ENCODE measurements at regions not wholly inside any gene's neighbourhood (a gene's known extent, or its start where the extent isn't known, plus 50 kb on each side); places are given as distances from the start of the nearest gene placed in this dataset.

DNA sequence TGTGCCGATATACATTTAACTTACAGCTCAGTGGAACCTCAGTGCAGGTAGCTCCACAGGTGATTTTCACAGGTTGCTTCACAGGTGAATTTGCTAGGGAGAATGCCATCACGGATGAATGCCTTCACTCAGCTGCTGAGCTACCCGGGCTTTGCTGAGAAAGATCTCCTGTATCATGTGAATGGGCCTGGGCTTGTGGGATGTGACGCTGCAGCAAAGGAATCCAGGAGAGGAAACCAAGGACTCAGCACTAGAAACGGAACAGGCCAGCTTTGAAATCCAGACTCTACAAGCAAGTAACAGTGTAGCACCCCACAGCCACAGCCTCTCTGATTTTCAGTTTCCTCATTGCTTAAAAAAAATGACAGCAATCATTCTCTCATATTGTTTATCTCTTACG, 271.4 kb upstream of the MAF start:
- no peak for DNase-seq (ENCODE audit: low read depth in 2 of 3, low spot score in 1 of 3)

DNA sequence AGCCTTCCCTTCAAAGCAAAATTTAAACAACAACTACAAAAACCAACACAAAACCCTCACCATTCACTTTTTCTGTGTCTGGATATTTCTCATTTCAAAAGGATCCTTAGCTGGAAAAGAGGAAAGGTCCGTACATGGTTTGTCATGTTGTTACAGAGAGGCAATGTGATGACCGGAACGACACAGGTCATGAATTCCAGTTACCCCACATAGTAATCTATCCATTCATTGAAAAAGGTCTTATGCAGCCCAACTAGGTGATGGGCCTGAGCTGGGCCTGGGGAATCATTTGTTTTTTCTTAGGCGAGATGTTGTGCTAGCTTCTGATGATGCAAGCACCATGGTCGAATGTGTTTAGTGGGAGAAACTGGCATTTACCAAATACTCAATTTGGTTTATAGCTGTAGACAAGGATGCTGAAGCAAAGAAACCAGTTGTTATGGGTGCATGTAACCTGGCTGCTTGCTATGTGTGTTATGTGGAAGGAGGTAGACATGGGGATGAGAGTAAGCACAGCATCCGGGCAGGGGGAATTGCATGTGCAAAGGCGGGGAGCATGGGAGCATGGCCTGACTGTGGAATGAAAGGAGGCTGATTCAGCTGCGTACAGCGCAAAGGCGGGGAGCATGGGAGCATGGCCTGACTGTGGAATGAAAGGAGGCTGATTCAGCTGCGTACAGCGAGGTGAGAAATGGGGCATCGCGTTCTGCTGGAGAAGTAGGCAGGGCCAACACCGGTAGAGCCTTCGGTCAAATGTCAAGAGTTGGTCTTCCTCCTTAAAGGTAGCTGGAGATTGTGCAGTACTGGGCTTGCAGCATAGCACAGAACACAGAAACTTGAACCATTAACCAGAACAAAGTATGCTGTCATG, 269.7 kb upstream of the MAF start:
- no peak for DNase-seq (ENCODE audit: low read depth in 2 of 3, low spot score in 1 of 3)

DNA sequence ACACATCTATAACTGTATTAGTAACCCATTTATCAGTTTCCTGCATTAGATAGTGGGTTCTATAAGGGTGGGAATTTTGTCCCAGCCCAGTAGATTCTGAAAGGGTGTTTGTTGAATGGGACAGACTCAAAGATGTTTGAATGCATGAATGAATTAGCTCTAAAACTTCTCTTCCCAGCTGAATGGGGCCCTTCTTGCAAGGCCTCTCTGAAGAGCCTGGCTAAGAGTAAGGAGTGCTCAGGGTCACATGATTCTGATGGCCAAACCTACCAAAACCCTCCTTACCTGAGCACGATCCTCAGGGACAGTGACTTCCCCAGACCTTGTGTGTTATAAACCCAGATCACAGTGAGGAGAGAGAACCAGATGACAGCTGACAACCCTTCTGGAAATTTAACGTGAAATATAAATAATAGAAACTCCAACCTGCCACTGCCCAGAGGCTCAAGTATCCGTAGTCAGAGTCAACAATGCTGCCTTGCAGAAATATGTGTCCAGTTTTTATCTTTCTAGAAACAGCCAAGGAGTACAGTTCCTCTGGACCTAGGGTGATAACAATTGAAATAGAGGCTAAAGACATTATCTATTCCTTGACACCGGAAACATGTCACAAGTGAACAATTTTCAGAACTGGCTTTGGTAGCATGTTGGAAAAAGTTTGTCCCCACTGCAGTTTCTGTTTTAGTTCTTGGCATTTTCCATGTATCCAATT, 268.9 kb upstream of the MAF start:
- DNase-seq (ENCODE audit: low read depth in 2 of 3, low spot score in 1 of 3), result no peak

DNA sequence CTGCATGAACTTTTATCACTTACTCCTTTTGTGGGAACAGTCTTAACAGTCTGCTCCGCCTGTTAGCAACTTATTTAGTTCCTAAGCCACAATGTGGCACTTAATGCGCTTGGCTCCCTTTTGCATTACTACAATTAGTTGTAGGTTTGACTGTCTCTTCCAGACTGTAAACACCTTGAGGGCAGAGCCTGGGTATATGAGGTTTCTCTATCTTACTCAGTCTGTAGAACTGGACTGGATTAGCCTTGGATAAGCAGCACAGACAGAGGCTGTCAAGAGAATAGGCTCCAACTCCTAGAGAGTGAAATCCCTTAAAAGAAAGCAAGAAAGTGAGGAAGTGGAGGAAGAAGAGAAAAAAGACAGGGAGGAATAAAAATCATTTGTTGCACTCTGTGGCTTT, 268.3 kb upstream of the MAF start:
- DNase-seq (ENCODE audit: low read depth in 2 of 3, low spot score in 1 of 3), result no peak

DNA sequence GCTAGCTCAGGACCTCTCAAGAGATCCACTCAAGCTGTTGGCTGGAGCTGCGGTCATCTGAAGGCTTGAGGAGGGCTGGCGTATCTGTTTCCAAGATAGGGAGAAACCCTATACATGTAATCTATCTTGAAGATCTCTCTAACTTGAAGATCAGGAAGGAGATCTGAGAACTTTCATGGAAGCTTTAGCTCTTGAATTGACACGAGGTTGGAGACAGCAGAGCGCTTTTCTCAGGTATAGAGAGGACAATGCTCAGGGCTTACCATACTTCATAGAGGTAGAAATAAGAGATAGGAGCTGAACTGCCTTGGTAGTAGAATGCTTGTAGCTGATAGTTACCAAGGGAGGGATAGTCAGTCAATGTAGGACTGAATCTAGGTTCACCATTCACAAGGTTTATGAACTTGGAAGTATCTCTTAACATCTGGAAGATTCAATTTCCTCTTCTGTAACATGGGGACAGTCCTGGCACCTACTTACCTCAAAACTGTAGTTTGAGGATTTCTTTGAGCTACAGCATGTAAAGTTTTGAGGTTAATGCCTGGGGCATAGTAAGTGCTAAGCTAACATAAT, 267.0 kb upstream of the MAF start:
- DNase-seq (ENCODE audit: low read depth in 2 of 3, low spot score in 1 of 3), result no peak

DNA sequence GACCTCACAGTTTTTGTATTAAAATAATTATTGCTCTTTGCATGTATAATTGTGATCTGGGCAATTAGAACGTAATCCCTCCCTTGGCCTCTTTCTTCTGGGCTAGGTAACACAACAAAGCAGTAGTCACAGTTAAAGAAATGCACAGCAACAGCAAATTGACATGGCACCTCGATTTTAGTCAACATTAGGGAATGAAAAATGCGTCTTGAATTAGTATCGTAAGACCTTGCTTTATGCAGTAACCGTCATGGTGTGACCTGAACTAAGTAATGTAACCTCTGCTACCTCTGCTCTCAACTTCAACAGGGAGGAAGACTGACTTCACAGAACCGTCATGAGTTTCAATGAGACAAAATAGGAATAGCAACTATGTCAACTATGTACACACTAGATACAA, 265.4 kb upstream of the MAF start:
- DNase-seq (ENCODE audit: low read depth in 2 of 3, low spot score in 1 of 3), result no peak

DNA sequence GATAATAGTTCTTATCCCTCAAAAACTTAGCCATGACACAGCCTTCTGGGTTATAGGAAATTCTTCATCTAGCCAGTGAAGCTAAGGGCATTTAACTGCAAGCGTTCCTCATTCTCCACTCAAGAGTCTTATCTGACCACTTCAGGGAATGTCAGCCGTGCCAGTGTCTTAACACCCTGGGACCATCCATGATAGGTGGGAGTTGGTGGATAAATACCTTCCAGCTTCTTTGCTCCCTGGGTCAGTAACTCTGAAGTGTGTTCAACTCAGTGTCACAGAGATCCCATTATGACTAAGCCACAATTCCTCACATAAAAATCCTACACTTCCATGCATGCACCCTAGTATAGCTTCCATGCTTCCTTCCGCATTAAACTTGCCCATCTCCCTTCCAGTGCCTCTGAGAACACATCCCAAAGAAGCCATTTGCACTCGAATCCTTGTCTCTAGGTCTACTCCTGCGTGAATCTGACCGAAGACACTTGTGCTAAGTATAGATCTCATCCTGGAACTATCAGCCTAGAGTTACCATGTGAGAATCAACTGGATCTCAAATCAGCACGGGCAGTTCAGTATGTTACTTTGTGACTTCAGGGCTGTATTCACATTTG, 264.3 kb upstream of the MAF start:
- DNase-seq (ENCODE audit: low read depth in 2 of 3, low spot score in 1 of 3), result no peak

DNA sequence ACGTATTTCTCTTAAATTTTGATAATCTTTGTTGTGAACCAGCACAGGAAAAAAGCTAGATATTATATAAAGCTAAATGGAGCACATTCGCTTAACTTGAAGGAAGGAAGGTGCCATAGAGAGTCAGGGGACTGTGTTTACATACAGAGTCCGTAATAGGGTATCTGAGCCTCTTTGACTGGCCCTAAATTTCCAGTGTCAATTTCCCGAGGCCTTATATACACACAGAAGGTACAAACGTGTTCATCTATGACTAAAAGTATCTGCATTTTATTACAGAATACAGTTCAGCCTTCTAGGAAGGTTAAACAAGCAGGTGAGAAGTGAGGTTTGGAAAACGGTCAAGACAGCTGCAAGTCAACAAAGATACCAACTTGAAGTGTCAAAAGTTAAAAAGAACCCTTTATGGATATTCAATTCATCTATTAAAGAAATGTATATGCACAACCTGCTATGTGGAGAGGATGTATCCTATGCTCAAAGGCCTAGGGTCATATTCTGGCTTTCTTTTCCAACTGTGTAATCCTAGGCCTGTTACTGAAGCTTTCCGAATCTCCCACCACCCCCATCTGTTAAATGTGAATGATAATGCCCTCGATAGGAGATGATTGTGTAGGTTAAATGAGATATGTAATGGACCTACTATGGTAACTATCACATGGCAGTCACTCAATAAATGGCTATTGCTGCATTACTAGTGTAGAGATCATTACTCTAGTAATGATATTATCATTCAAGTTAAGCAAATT, 263.7 kb upstream of the MAF start:
- DNase-seq (ENCODE audit: low read depth in 2 of 3, low spot score in 1 of 3), result no peak

DNA sequence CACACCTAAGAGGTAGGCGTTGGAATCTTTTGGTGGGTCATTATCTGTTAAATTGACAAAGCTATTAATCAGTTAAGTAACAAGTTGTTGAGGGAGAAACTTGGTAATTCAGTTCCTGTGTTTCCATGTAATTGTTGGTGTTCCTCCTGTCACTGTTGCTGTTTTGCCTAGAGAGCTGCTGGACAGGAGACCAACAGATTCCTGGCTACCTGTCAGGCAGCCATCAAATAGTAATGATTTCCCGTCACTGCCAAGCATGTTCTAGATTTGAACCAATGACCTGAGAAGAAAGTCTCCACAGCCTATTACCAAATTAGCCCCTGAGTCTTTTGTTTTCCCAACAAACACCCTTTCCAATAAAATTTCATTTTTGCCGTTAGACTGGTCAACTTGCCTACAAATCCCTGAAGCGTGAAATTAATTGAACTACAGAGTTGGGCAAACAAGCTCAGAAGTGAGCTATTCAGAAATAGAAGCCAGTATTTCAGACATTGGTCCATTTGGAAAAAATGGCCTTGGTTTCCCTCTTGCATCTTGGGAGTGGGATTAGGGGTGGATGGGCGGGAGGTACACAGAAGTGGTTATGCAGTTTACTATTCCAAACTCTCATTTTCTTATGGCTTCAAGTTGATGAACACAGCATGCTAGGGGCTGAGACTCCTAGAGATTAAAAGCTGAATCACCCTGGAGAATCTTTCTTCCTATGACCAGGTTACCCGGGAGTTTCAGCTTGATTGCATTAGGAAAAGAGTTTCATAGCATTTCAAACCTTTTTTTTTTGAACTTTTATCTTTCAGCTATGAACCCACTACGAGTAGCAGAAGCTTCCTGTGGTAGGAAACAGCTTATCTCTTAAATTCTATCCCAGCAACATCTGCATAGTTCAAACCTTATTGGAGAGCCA, 262.8 kb upstream of the MAF start:
- no peak for DNase-seq (ENCODE audit: low read depth in 2 of 3, low spot score in 1 of 3)

DNA sequence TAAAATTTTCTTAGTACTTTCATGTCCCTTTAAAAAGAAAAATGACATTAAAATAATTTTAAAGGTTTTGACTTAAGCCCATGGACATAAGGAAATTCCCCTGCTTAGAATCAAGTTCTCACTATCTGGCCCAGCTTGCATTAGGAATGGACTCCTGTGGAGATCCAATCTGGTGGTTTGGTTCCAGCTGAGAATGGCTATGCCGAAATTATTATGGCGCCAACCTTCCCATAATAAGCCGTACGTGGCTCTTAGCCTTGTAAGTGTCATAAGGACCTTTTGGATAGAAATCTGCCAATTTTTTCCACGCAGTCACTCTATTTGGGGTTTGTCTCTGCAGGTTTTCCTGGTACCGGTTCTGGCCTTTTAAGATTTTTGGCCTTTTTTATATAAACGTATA, 262.1 kb upstream of the MAF start:
- DNase-seq (ENCODE audit: low read depth in 2 of 3, low spot score in 1 of 3), result no peak

DNA sequence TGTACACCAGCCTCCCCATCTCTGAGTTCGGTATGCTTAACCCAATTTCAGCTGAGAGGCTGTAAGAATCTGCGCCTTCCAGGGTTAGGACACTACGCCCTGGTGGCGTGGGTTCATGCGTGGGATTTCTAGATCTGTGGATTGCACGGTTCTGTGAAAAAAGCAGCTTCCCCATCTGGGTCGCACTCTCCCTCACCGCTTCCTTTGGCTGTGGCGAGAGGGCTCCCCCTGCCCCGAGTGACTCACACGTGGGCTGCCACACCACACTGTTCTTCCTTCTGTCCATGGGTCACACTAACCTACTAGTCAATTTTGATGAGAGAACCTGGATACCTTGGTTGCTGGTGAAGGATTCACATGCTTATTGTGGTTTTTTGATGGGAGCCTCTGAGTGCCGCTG, 256.0 kb upstream of the MAF start:
- DNase-seq (ENCODE audit: low read depth in 2 of 3, low spot score in 1 of 3), result no peak

DNA sequence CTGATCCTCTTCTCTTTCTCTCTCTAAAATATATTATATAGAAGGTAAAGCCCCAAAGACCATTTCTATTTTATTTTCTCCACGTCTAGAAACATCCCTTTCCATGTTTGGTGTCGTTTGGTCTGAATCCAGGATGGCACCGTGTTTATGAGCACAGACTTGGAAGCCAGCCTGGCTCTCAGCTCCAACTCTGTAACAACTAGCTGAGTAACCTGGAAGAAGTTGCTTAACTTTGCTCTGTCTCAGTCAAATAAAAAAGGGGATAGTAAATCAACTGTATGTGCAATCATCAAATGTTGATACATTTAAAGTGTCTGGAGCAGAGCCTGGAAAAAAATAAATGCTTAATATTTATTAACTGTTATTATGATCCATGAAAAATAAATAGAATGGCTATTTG, 249.8 kb upstream of the MAF start:
- DNase-seq (ENCODE audit: low read depth in 2 of 3, low spot score in 1 of 3), result no peak

DNA sequence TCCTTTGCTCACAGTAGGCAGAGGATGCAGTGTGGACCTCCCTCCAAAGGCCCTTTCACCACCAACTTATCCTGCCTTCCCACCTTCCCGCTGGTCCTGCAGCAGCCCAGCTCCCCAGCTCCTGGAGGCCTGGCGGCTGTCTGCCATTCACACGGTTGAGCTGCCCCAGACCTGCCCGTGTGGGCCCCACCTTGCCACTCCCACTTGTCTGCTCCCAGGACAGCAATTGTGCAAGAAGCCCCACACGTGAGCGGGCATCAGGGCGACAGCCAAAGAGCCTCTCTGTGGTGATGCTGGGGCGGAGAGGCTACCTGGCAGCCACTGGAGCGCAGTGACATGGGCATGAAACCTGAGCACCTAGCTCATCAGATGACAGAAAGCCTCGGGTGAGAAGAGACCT, 248.6 kb upstream of the MAF start:
- DNase-seq (ENCODE audit: low read depth in 2 of 3, low spot score in 1 of 3), result no peak

DNA sequence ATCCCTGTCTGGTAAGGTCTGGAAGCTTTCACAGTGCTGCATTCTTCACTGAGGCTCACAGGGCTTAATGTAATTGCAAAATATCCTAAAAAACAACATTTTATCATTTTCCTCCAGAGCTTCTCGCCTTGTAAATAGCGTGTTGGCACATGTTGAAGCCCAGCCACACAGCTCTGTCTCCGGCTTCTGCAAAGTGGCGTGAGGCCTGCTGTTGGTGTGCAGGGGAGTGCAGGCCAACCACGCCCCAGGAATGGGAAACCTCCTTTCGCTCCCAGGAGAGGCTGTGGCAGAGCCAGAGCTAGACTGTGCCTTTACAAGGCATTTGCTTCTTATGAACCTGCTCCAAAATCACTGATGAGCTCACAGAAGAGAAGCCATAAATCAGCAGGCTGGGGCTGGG, 248.2 kb upstream of the MAF start:
- no peak for DNase-seq (ENCODE audit: low read depth in 2 of 3, low spot score in 1 of 3)

DNA sequence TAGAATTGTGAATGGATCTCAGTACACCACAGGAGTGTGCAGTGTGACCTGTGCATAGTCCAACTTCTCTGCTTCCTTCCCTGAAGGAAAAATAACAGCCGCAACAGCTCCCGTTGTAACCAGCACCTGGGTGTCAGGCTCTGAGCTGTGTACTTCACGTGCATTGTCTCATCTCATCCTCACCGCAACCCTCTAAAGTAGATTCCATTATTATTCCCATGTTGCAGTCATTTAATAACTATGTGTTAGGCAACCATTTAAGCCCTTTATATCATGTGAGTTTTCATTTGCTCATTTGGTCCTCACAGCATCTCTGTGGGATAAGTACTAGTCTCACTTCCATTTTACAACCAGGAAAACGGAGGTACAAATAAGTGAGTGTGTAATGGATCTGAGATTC, 247.0 kb upstream of the MAF start:
- no peak for DNase-seq (ENCODE audit: low read depth in 2 of 3, low spot score in 1 of 3)

DNA sequence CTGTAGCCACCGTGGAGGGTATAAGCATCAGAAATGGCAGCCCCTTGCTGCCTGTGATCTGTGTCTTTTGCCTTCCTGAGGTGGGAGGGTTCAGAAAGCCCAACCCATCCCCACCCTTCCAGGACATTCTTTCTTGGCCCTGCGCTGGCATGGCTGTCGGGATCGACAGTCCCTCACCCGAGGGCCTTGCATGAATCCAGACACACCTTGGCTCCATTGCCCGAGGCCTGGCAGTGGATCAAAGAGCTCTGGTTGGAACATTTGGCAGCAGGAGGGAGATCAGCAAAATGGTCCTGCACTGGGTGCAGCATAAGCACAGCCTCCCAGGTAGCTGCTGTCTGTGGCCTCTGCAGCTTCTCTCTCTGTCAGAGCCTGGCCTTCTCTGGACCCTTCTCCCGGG, 246.6 kb upstream of the MAF start:
- no peak for DNase-seq (ENCODE audit: low read depth in 2 of 3, low spot score in 1 of 3)

DNA sequence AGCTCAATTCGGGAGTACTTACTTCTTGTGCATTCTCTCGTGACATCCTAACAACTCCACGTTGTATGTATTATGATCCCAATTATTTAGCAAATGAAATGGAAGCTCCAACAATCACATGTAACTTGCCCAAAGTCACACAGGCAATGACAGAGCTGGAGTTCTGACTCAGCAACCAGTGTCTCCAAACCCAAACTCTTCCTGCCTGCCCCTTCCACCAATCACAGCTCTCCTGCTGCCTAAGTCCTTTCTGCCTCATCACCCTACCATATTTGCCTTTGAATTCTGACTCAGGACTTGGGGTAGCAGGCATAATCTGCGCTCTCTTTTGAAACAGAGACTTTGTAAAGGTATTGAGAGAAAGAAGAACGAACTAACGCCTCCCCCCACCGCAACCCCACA, 245.2 kb upstream of the MAF start:
- DNase-seq (ENCODE audit: low read depth in 2 of 3, low spot score in 1 of 3), result no peak

DNA sequence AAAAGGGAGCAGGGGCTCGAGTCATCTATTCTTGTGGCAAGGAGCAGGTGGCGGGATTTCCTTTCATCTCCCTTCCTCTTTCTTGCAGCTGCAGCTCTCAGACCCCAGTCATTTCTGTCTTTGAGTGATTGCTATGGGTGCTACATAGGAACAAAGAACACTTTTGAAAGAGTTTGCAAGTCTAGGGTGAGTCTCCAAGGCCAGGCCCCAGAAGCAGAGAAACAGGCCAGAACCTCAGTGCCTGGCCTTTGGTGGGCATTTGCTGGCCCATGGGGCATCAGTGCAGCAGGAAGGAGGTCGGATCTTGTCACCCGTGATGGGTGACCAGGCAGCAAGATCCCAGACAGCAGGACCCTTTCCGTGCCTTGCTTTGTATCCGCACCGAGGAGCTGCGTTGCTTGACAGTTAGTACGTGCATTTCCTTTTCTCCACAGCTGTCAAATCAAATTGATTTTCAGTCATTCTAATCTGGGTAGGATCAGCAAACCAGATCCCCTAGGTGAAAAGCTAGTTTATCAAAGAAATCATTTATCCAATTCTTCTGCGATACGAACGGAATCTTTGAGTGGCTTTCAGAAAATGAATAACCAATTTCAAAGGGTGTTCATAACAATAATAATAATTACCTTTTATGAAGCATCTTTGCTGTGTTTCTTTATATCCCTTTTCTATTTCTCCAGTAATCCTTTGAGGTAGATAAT, 244.6 kb upstream of the MAF start:
- no peak for DNase-seq (ENCODE audit: low read depth in 2 of 3, low spot score in 1 of 3)

DNA sequence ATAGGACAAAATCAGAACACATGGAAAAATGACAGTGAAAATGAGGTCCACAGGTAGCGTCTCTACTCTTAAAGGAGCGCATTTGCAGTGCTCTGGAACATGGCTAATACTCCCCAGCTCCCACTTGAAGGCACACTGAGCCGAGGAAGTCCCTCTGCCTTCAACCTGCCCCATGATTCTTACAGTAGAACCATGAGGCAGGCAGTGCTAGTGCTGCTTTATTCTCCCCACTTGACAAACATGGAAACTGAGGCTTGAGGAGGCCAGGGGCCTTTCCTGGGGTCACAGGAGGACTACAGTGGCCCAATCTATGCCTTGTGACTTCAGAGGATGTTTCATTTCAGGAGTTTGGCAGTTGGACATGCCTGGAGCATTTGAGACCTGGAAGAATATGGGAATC, 244.1 kb upstream of the MAF start:
- DNase-seq (ENCODE audit: low read depth in 2 of 3, low spot score in 1 of 3), result no peak

DNA sequence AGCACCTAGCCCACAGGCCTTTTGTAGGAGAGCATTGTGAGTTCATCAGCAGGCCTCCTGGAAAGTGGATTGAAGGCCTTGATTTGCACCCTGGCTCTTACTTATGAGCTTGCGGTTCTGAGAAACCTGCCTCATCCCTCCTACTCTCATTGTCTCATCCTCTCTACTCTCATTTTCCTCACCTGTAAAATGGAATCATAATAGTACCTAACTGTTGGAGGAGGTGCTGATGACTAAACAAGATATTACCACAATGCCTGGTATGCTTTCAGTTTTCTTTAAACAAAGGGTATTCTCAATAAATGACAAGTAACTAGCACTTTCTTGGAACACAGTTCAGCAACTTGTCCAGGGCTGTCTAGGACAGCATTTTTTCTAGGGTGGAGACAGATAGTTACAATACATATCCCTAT, 243.1 kb upstream of the MAF start:
- DNase-seq (ENCODE audit: low read depth in 2 of 3, low spot score in 1 of 3), result peak in 2 of 3 donors; percentile 3 to 7

All from stimulated activated CD4-positive, alpha-beta T cell treated with anti-CD3 and anti-CD28 coated beads, Interleukin-12 subunit alpha, Interleukin-12 subunit beta, amount 100 ng/mL, for 48 hours (primary cell).